Tibial nerve (tissue), 4 donors: ENCODE measurements at regions not wholly inside any gene's neighbourhood (a gene's known extent, or its start where the extent isn't known, plus 50 kb on each side); places are given as distances from the start of the nearest gene placed in this dataset.

Experiments
- CTCF ChIP-seq, 5 experiments: fragments of 200-600 bp in 3 of 5; fragments of 450-650 bp in 2 of 5; sonication (generic) in 3 of 5; IDR thresholded peaks; one replicate each; pipeline ENCODE4 v1.5.1; 2016 to 2019; ENCODE audit warnings: antibody characterized with exemption in 5 of 5, mild to moderate bottlenecking in 3 of 5, moderate library complexity in 2 of 5
- EP300 ChIP-seq, 2 donors: sonication (generic); formaldehyde crosslinking; IDR thresholded peaks; one replicate each; pipeline ENCODE4 v1.6.1; 2017; ENCODE audit warnings: antibody characterized with exemption in 2 of 2, mild to moderate bottlenecking in 1 of 2

DNA sequence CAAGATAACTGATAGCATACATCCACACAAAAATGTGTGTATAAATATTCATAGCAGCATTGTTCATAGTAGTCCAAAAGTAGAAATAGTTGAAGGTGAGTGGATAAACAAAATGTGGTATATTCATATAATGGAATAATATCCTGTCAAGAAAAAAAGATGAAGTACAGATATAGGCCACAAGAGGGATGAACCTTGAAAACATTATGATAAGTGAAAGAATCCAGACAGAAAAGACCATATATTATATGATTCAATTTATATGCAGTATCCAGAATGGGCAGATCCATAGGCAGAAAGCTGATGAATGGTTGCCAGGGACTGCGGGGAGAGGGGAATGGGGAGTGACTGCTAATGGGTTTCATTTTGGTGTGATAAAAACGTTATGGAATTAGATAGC lies 54.3 kb upstream of the TNIK start:
- TF ChIP-seq CTCF (IDR thresholded peaks at IDR 0.05) (no peak), EP300 (IDR thresholded peaks at IDR 0.05) (no peak)
